HG03139 (cell line): ENCODE measurements at regions not wholly inside any gene's neighbourhood (a gene's known extent, or its start where the extent isn't known, plus 50 kb on each side); places are given as distances from the start of the nearest gene placed in this dataset.

ENCODE experiments used
- ATAC-seq: cut with Tn5 transposase; IDR thresholded peaks from one replicate; pipeline ENCODE4 v1.9.1; 2021; ENCODE audit not compliant: unreplicated experiment

- no peak for ATAC-seq
Measured at GRCh38 chr9:75397836-75398235, 309.5 kb downstream of the OSTF1 start.

GRCh38 chr9:75408391-75408790, 320.1 kb downstream of the OSTF1 start:
- no peak for ATAC-seq

DNA sequence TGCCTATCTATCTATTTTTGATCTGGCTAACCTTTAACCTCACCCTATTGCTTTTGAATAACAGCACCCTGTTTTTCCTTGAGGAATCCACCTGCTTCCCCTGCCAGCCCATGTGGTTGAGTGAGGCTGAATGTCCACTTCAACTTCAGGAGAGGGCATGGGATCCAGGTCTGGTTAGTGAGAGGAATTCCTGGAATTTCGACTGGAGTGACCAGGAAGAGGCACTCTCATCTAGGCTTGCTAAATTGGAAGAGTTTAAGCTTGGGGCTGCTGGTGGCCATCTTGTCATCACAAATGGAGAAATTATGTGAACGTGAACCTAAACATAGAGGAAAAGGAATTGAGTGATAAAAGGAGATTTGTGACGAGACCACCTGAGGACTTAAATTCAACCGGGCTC, 322.1 kb downstream of the OSTF1 start:
- no peak for ATAC-seq

DNA sequence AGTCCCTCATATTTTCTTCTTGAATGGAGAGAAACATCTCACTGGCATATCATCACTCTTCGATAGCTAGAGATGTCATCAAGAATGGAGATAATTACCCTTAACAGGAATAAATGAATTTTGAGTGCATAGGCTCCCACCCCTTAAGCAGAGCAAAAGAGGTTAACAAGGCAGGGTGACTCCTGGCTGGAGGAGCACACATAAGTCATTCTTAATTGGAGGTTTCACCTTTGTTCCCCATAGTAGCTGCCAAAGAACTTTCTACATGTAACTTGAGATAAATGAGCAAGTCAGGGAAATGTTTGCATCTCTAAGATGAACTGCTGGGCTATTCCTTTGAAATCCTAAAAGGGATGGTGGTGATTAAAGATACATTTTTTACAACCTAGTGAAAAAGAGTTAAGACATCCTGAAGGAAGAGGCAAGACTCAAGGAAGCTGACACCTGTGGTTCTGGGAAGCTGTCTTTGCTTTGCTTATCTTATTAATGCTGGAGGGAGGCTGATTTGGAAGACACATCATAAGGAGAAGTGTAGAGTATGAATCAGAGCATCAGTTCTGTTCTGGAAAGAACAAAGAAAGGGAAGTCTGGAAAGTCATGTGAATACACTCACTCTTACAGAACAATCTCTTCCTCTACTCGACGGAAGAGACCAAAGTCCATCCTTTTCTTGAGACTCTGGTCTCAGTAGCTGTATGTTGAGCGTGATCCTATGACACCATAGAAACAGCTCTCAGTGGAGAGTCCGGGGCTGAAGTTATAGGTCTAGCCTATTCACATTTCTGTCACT, 326.3 kb downstream of the OSTF1 start:
- no peak for ATAC-seq

GRCh38 chr9:75417471-75417870, 329.2 kb downstream of the OSTF1 start:
- no peak for ATAC-seq

DNA sequence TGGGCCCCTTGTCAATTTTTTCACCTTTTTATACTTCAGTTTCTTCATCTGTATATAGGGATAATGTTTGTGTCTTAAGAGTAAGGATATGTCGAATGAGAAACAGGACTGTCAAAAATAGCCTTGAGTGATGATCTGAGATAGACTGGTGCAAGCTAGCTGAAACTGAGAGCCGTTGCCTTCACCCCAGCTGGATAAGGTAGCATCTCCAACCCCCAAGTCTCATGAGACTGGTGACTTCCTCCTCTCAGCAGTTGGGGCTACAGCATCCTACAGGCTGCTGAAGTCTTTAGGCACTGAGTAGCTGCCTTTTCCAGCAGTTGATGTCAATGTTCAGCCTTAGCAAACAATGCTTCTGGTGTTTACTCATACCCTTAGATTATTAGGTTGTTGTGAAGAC, 330.2 kb downstream of the OSTF1 start:
- ATAC-seq = no peak

- ATAC-seq = no peak
Measured at GRCh38 chr9:75422944-75423522, 334.7 kb downstream of the OSTF1 start.

DNA sequence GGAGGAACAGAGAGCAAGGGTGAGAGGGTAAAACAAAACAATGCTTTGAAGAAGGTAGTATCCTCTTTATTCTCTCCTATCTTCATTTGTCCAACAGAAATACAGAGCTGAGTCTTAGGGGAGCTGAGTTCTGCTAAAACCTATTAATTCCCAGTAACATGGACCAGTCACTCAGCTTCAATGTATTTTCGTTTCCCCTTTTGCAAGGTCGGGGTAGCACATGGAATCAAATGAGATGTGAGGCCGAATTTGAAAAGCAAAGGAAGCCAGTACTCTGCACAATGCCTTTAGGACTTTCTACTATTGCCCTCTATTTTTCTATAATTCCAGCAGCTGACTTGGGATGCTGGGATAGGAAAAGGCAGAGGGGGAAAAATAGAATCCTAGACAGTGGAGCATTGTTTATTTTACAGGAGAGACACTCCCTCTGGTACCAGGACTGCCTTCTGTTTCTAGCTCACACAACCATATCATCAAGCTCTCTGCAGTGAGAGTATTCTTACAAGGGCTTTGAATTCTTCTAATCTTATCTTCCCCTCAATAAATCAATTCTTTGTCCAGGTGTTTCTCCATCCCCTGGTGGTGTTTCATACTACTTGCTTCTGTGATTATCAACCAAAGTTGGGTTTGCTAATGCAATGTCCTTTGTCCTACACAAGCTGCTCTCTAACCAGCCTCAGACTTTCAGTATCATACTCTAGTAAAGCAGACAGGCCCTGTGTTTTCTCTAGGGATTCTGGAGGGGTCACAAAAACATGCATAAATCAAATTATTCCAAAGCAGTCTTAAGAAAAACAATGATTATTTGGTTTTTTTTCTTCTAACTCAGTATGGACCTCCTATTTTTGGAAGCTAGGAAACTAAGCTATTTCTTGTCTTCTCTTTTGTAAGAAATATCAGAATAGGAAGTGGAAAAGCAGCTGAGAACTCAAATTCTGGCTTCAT, 341.5 kb downstream of the OSTF1 start:
- no peak for ATAC-seq

DNA sequence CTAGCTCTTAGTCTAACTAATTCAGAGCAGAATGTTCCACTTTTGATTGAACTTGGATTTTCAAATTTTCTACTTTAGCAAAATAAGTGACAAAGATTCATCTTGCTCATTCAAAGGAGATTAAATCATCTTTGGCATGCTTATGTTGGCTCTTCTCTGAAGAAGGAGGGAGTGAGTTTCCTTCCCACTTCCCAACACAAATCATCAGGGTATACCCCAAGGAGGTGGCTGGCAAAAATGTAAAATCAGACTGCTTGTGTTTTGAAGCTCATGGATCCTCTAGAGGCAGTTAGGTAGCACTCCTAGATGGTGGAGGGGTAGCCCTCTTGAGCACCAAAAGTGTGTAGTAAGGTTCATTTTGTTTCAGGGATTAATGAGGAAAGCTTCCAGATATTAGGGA, 343.1 kb downstream of the OSTF1 start:
- ATAC-seq = no peak

DNA sequence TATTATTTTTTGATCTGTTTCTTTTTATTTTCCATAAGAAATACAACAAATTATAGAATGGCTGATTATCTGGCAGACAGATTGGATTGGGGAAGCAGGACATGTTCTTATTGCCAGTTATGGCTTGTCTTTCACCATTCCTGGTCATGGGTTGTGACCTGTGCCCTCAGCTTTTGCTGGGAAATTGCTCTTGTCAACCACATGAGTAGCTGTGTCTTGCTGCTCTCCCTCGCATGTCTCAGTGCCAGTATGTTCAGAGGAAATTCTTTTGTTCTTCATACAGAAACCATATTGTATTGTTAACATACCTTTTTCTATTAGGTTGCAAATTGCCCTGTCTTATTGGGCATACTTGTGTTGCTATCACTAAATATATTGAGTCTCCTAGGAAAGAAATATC, 344.1 kb downstream of the OSTF1 start:
- ATAC-seq = no peak

- no peak for ATAC-seq
Measured at GRCh38 chr9:75432888-75433287, 344.6 kb downstream of the OSTF1 start.

DNA sequence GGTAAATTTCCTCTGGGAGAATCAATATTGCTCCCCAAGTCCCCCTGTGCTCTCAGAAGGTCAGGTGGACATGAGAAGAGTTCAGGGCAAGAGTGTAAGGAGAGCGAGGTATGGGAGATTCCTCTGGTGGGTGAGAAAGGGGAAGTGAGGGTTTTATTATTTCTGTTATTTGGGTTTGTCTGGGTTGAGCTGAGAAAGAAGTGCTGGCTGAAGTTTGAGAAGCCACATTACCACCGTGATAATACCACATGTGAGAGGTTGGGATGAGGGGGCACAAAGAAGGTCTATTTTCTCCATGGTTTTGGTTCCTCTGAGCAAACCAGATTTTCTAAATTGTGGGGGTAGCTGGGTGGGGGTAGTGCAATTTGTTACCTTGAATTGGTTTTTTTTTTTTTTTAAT, 350.4 kb downstream of the OSTF1 start:
- no peak for ATAC-seq

- ATAC-seq = no peak
Measured at GRCh38 chr9:75440914-75441313, 352.6 kb downstream of the OSTF1 start.

DNA sequence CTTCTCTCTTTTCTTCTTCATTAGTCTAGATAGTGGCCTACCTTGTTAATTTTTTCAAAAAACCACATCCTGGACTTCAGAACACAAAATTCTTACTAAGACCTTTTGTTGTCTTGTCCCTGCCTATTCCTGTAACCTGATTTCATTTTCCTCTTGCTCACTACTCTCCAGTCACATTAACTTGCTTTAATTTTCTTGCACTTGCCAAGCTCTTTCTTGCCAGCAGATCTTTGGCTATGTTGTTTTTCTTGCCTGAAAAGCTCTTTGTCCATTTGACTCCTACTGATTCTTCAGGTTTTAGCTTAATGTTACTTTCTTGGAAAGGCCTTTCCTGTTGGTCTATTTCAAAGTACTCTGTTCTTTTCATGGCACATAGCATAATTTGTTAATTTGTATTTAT, 356.8 kb downstream of the OSTF1 start:
- ATAC-seq = no peak

GRCh38 chr9:75447281-75447680, 359.0 kb downstream of the OSTF1 start:
- no peak for ATAC-seq

DNA sequence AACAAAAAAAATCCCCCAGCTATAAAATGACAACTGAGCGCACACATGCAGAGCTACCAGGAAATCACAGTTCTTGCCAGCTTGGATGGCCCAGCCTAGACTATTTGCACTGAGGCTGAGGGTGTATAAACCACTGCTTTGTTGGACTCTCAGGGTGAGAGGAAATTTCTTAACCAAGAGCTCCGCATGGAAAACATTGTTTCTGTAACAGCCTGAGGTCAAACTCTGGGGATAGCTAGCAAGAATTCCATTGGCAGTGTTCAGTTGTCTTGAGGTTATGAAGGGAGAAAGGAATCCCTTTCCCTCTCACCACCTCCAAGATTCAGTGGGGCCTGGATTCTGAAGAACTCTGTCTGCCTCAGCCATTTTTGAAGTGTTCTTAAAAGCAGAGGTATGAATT, 360.0 kb downstream of the OSTF1 start:
- no peak for ATAC-seq

- ATAC-seq = no peak
Measured at GRCh38 chr9:75448955-75449354, 360.6 kb downstream of the OSTF1 start.

DNA sequence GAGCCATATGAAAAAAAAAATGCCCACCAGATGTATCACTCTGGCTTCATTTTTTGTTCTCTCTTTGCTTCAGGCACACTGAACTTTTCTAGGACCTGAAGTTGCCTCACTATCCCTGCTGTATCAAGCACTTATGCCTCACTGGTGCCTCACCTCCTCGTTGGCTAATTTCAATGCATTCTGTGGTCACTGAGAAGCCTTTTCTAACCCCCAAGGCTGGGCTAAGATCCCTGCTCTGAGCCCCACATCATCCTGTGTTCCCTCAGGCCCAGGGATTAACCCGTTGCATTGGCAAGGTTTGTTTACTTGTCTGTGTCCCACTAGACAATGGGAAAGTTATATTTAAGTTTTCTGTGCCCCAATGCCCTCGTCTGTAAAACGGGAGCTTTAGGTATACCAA, 362.7 kb downstream of the OSTF1 start:
- no peak for ATAC-seq

- no peak for ATAC-seq
Measured at GRCh38 chr9:75451505-75451904, 363.2 kb downstream of the OSTF1 start.

GRCh38 chr9:75452512-75452911, 364.2 kb downstream of the OSTF1 start:
- no peak for ATAC-seq

DNA sequence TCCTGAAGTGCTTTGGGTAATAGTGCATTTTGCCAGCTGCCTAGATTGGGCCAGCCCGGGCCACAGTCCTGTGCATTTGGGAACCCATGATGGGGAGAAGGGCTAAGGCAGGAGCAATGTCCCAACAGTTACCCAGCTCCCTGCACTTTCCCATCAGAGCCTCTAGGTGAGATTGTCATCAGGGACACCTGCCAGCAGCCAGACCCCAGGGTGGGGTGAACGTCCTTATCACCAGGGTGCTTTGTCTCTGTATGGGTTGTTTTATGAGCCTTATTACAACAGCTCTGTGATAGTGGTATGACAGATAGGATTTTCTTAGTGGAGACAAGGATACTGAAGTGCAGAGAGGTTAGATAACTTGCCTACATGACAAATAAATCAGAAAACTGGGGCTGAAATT, 365.7 kb downstream of the OSTF1 start:
- ATAC-seq = no peak

- no peak for ATAC-seq
Measured at GRCh38 chr9:75454891-75455290, 366.6 kb downstream of the OSTF1 start.
